ENCODE measurements at regions not wholly inside any gene's neighbourhood (a gene's known extent, or its start where the extent isn't known, plus 50 kb on each side); places are given as distances from the start of the nearest gene placed in this dataset.

DNA sequence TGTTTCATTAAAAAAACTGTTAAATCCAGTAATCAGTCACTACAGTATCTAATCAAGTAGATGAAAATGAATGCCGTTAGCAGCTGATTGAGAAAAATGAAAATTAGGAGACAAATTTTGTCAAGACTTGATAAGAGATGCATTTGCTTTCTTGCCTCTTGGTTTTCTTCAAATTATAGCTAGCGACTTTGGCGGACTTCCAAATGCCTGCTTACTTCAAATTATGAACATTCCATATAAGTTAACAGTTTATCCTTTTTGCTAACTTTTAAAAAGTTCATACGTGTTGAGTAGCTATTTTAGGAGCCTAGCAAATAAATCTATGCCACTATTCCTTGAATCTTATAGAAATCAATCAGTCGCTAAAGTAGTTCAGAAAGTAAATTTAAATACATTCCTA lies 58.8 kb downstream of the PPP4R3C start:
- no peak for DNase-seq (ENCODE audit: low read depth)
- TF ChIP-seq, protein P1, sequence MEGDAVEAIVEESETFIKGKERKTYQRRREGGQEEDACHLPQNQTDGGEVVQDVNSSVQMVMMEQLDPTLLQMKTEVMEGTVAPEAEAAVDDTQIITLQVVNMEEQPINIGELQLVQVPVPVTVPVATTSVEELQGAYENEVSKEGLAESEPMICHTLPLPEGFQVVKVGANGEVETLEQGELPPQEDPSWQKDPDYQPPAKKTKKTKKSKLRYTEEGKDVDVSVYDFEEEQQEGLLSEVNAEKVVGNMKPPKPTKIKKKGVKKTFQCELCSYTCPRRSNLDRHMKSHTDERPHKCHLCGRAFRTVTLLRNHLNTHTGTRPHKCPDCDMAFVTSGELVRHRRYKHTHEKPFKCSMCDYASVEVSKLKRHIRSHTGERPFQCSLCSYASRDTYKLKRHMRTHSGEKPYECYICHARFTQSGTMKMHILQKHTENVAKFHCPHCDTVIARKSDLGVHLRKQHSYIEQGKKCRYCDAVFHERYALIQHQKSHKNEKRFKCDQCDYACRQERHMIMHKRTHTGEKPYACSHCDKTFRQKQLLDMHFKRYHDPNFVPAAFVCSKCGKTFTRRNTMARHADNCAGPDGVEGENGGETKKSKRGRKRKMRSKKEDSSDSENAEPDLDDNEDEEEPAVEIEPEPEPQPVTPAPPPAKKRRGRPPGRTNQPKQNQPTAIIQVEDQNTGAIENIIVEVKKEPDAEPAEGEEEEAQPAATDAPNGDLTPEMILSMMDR (conservative IDR thresholded peaks at IDR 0.05; ENCODE audit: low read length): no peak
- H3K4me3 ChIP-seq (ENCODE audit: low read length): no peak overlapping the region

- no peak overlapping the region for H3K4me3 ChIP-seq (ENCODE audit: low read length)
- DNase-seq (ENCODE audit: low read depth): no peak
- TF ChIP-seq, protein P1 (conservative IDR thresholded peaks at IDR 0.05; ENCODE audit: low read length): no peak
These were observed 64.0 kb downstream of the PPP4R3C start for GRCh38 chrX:27399146-27399456.

GRCh38 chrX:27391623-27392022 lies 71.5 kb downstream of the PPP4R3C start:
- TF ChIP-seq, protein P1 (conservative IDR thresholded peaks at IDR 0.05; ENCODE audit: low read length): no peak
- no peak for DNase-seq (ENCODE audit: low read depth)
- H3K4me3 ChIP-seq (ENCODE audit: low read length): no peak overlapping the region

DNA sequence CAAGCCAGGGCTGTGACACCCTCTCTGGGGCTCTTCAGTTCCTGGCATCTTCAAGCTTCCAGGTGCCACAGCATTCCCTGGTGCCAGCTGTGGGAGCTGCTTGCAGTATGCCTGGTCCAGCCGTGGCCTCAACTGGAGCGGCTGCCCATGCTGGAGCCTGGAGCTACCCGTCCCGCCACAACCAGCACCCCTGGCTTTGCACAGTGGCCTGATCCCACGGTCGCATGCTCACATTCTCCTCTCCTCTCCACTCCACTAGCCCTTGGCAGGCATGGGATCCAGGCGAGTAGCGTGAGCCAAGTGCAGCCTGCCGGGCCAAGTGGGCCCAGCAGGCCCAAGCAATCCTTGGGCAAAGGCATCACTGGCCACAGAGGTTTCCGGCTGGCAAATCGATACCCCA lies 81.7 kb downstream of the PPP4R3C start:
- TF ChIP-seq, protein P1 (conservative IDR thresholded peaks at IDR 0.05; ENCODE audit: low read length): no peak
- DNase-seq (ENCODE audit: low read depth): no peak
- H3K4me3 ChIP-seq (ENCODE audit: low read length): no peak overlapping the region

DNA sequence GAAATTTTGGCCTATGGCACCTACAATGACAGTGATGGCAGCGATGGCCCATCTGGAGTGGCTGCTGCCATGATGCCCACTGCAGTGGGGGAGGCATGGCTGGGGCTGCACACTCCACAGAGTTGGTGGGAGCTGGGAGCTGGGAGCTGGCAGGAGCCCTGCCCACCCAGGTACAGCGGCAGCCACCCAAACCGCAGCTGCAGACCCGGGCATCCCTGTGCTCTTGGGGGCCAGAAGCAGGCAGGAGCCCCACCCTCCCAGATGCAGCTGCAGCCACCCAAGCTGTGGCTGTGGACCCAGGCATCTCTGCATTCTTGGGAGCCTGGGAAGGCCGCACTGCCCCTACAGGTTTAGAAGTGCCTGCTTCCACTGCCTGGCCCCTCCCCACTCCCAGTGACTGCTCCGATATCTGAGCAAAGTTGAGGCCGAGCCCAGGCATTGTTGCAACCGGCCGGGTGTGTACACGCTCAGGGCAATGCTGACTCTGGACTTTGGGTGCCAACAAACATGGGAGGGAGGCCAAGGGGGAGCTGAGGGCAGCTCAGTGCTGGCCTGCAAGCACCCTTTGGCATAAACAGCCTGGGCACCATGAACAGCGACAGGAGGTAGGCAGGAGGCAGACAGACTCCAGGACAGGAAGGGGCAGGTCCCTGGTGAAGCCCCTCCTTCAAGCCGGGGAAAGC lies 82.8 kb downstream of the PPP4R3C start:
- no peak for DNase-seq (ENCODE audit: low read depth)
- TF ChIP-seq, protein P1 (conservative IDR thresholded peaks at IDR 0.05; ENCODE audit: low read length): no peak
- no peak overlapping the region for H3K4me3 ChIP-seq (ENCODE audit: low read length)

DNA sequence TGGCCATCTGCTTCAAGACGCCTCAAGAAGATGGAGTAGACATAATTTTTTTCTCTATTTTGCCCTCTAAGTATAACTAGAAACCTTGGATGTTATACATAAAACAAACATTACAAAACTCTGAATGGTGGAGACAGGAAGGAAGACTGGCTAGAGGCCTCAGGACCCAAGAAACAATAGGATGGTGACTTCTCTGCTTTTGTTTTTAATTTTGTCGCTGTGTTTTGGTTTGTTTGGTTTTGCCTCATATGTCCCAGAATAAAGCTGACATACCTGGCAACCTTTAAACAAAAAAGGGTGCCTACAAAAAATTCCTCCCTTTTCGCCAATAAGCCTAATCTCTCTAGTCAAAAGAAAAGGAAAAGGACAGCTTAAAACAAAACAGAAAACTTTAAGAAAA lies 109.1 kb downstream of the PPP4R3C start:
- H3K4me3 ChIP-seq (ENCODE audit: low read length): no peak overlapping the region
- TF ChIP-seq, protein P1 (conservative IDR thresholded peaks at IDR 0.05; ENCODE audit: low read length): no peak
- no peak for DNase-seq (ENCODE audit: low read depth)

GRCh38 chrX:27350476-27350875 lies 112.7 kb downstream of the PPP4R3C start:
- H3K4me3 ChIP-seq (ENCODE audit: low read length): no peak overlapping the region
- TF ChIP-seq, protein P1 (conservative IDR thresholded peaks at IDR 0.05; ENCODE audit: low read length): no peak
- no peak for DNase-seq (ENCODE audit: low read depth)
